Activated B cell treated with CpG ODN at 0.5 μM for 24 hours (primary cell): ENCODE measurements at regions not wholly inside any gene's neighbourhood (a gene's known extent, or its start where the extent isn't known, plus 50 kb on each side); places are given as distances from the start of the nearest gene placed in this dataset.
"Not testable (repeated sequence)": the region's sequence is repeated elsewhere in the genome, so short reads cannot be mapped to it uniquely, and the experiment has no call there.

ENCODE experiments used
- ATAC-seq: fragments of 200-7000 bp; cut with Tn5 transposase; one replicate; pipeline ENCODE4 v1.10.0; 2021; ENCODE audit warnings: low read depth, mild to moderate bottlenecking, moderate library complexity
- CTCF ChIA-PET: fragments of 350-600 bp; sonication (Branson Sonifier 250); formaldehyde crosslinking; loops from one replicate; lab custom pipeline; 2021; ENCODE audit warnings: antibody characterized with exemption; lab: Charles Lee
- POLR2A ChIA-PET: fragments of 350-600 bp; sonication (Branson Sonifier 250); formaldehyde crosslinking; loops from one replicate; lab custom pipeline; 2021; ENCODE audit warnings: antibody characterized with exemption; lab: Charles Lee
- DNase-seq: peaks from one replicate; pipeline ENCODE4 v3.0.0; 2022
- H3K27ac Mint-ChIP-seq: one replicate; pipeline ENCODE4 v1.8.0; 2020; ENCODE audit warnings: mixed read lengths
- H3K27me3 Mint-ChIP-seq: one replicate; pipeline ENCODE4 v1.8.0; 2021; ENCODE audit warnings: mixed read lengths
- H3K36me3 Mint-ChIP-seq: one replicate; pipeline ENCODE4 v1.8.0; 2021; ENCODE audit warnings: low read depth, mixed read lengths
- H3K4me1 Mint-ChIP-seq: one replicate; pipeline ENCODE4 v1.8.0; 2021; ENCODE audit warnings: mixed read lengths
- H3K4me3 Mint-ChIP-seq: one replicate; pipeline ENCODE4 v1.8.0; 2020; ENCODE audit warnings: mild to moderate bottlenecking, mixed read lengths
- H3K9me3 Mint-ChIP-seq: one replicate; pipeline ENCODE4 v1.8.0; 2020; ENCODE audit warnings: mixed read lengths
- CTCF ChIP-seq: fragments of 200-600 bp; IDR thresholded peaks from one replicate; pipeline ENCODE4 v1.8.0; 2022; ENCODE audit warnings: antibody characterized with exemption, mild to moderate bottlenecking
- intact Hi-C: fragments of 100-400 bp; cut with micrococcal nuclease; formaldehyde crosslinking; loops from one replicate; pipeline ENCODE4 v1.15.1; 2024

GRCh38 chr2:143840194-143840593 lies 679.7 kb downstream of the ZEB2 start:
- Mint-ChIP-seq H3K27me3 (no peaks in the 10 kb centered on the region), H3K9me3 (no peaks in the 10 kb centered on the region), H3K4me3 (no peak overlapping the region), H3K36me3 (no peaks in the 10 kb centered on the region), H3K4me1 (no peaks in the 10 kb centered on the region), H3K27ac (no peak overlapping the region)
- no peak for DNase-seq
- intact Hi-C loops, result no loop called here
- ATAC-seq, result no peak
- no peak for TF ChIP-seq CTCF
- POLR2A ChIA-PET, result interaction anchor here (0.5 kb wide), 1 partner anchor 305 kb away, joined by 4 read pairs; no protein-coding TSS in a partner anchor
- CTCF ChIA-PET, result interaction anchor here (1.6 kb wide), 1 partner anchor 52 kb away, joined by 3 read pairs; no protein-coding TSS in a partner anchor

GRCh38 chr2:143839456-143839855 lies 680.5 kb downstream of the ZEB2 start:
- intact Hi-C loops, result no loop called here
- Mint-ChIP-seq H3K27ac (no peak overlapping the region), H3K36me3 (no peaks in the 10 kb centered on the region), H3K4me1 (no peaks in the 10 kb centered on the region), H3K4me3 (no peak overlapping the region), H3K27me3 (no peaks in the 10 kb centered on the region), H3K9me3 (no peaks in the 10 kb centered on the region)
- DNase-seq (no peak), ATAC-seq (no peak)
- ChIA-PET POLR2A (interaction anchor here (0.5 kb wide), 1 partner anchor 306 kb away, joined by 4 read pairs; no protein-coding TSS in a partner anchor), CTCF (interaction anchor here (1.6 kb wide), 1 partner anchor 51 kb away, joined by 3 read pairs; no protein-coding TSS in a partner anchor)
- no peak for TF ChIP-seq CTCF

GRCh38 chr2:143837055-143837454 lies 682.9 kb downstream of the ZEB2 start:
- H3K4me1 Mint-ChIP-seq, DNase-seq, H3K36me3 Mint-ChIP-seq, H3K9me3 Mint-ChIP-seq, H3K27ac Mint-ChIP-seq, intact Hi-C loops, ATAC-seq, POLR2A ChIA-PET, H3K4me3 Mint-ChIP-seq, H3K27me3 Mint-ChIP-seq, CTCF ChIA-PET: not testable (repeated sequence)

- H3K36me3 Mint-ChIP-seq, result no peaks in the 10 kb centered on the region
- H3K4me3 Mint-ChIP-seq, result no peak overlapping the region
- H3K27ac Mint-ChIP-seq, result no peak overlapping the region
- DNase-seq (no peak), ATAC-seq (no peak)
- TF ChIP-seq CTCF, result no peak
- no peaks in the 10 kb centered on the region for H3K27me3 Mint-ChIP-seq
- POLR2A ChIA-PET, result no interaction called here
- intact Hi-C loops, result no loop called here
- H3K4me1 Mint-ChIP-seq, result no peaks in the 10 kb centered on the region
- CTCF ChIA-PET, result no interaction called here
- H3K9me3 Mint-ChIP-seq, result no peaks in the 10 kb centered on the region
These were observed 684.4 kb downstream of the ZEB2 start for GRCh38 chr2:143835481-143835880.

GRCh38 chr2:143833015-143833660 lies 686.8 kb downstream of the ZEB2 start:
- intact Hi-C loops, result no loop called here
- H3K4me3 Mint-ChIP-seq, result no peak overlapping the region

More at GRCh38 chr2:143833015-143833660, 686.8 kb downstream of the ZEB2 start:
- TF ChIP-seq CTCF, result no peak
- POLR2A ChIA-PET, result no interaction called here
- Mint-ChIP-seq H3K27me3 (no peaks in the 10 kb centered on the region), H3K4me1 (no peaks in the 10 kb centered on the region), H3K36me3 (no peaks in the 10 kb centered on the region), H3K9me3 (no peaks in the 10 kb centered on the region), H3K27ac (no peak overlapping the region)
- DNase-seq (no peak), ATAC-seq (no peak)
- CTCF ChIA-PET, result no interaction called here
